Prostate gland (tissue), 2 donors: ENCODE measurements at regions not wholly inside any gene's neighbourhood (a gene's known extent, or its start where the extent isn't known, plus 50 kb on each side); places are given as distances from the start of the nearest gene placed in this dataset.

Experiments
- DNase-seq: peaks from one replicate; pipeline ENCODE4 v3.0.0-alpha.2; 2019; ENCODE audit warnings: low spot score
- H3K27ac ChIP-seq, 2 donors: fragments of 200-600 bp; sonication (generic); 2 replicates each; pipeline ENCODE4 v1.5.1; 2017 to 2019
- H3K27me3 ChIP-seq: fragments of 200-600 bp; sonication (generic); replicated peaks from 2 replicates; pipeline ENCODE4 v1.5.1; 2019; ENCODE audit not compliant: insufficient read depth
- H3K36me3 ChIP-seq, 2 donors: fragments of 200-600 bp; sonication (generic); 1 replicate in 1 of 2; 2 replicates in 1 of 2; pipeline versions ENCODE4 v1.5.1 to v1.8.1; 2017 to 2019
- H3K4me1 ChIP-seq: fragments of 200-600 bp; sonication (generic); replicated peaks from 2 replicates; pipeline ENCODE4 v1.5.1; 2019
- H3K4me3 ChIP-seq, 2 donors: fragments of 200-600 bp; sonication (generic); 2 replicates each; pipeline ENCODE4 v1.5.1; 2017 to 2019
- H3K9me3 ChIP-seq: fragments of 200-600 bp; sonication (generic); 2 replicates; pipeline ENCODE4 v1.5.1; 2017
- POLR2A ChIP-seq: fragments of 450-650 bp; IDR thresholded peaks from one replicate; pipeline ENCODE4 v1.6.1; 2016; ENCODE audit warnings: antibody characterized with exemption, mild to moderate bottlenecking
- POLR2AphosphoS5 ChIP-seq: sonication (generic); formaldehyde crosslinking; IDR thresholded peaks from one replicate; pipeline ENCODE4 v1.6.1; 2017; ENCODE audit warnings: antibody characterized with exemption
- WGBS: methylation state at CpG from one replicate; pipeline ENCODE4 v1.1.5; 2018; 5-methylcytosine and 5-hydroxymethylcytosine counted together
- intact Hi-C: fragments of 100-400 bp; cut with DNase I; formaldehyde crosslinking; loops from one replicate; pipeline ENCODE4 v1.14.2; 2022
- TF ChIP-seq, protein P1 (sequence below), 4 experiments: fragments of 200-600 bp in 2 of 4; fragments of 450-650 bp in 2 of 4; sonication (generic) in 2 of 4; IDR thresholded peaks; 1 replicate in 3 of 4; 2 replicates in 1 of 4; pipeline ENCODE4 v1.5.1; 2016 to 2019; ENCODE audit warnings: antibody characterized with exemption in 4 of 4, mild to moderate bottlenecking in 2 of 4, moderate library complexity in 2 of 4

DNA sequence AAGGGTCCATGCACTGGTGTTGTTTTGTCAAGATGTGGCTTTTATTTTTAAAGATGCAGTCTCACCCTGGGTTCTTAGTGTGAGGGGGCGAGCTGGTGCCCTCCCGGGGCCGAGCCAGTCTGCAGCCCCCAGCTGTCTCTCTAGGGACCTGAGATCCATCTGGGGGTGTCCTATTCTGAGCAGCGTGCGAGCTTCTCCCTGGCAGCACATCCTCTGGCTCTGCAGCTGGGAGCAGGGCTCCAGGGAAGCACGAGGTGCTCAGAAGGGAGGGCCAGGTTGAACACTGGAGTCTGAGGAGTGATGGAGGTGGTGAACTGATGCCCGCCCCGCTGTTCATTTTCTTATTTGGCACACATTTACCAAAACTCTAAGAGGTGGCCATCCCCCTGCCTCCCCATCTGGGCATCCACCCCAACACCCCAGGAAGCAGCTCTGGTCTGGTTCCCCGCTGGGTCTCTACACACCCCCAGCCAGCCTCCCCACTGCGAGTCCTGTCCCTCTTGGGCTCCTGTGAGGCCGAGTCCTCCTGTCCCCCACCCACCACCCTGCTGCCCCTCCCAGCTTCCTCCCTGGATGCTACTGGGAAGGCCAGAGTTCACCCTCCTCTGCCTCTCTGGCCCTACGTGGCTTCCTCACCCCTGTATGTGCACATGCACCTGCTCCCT is 956.4 kb downstream of the BRD1 start:
- Histone ChIP-seq H3K27ac (no peak overlapping the region), H3K27me3 (no peaks in the 10 kb centered on the region), H3K36me3 (no peaks in the 10 kb centered on the region), H3K9me3 (no peaks in the 10 kb centered on the region), H3K4me3 (no peak overlapping the region), H3K4me1 (no peaks in the 10 kb centered on the region)
- WGBS = 78% methylated on average over 12 of the region's 12 CpGs
- intact Hi-C loops = no loop called here
- DNase-seq = no peak
- TF ChIP-seq, protein P1, sequence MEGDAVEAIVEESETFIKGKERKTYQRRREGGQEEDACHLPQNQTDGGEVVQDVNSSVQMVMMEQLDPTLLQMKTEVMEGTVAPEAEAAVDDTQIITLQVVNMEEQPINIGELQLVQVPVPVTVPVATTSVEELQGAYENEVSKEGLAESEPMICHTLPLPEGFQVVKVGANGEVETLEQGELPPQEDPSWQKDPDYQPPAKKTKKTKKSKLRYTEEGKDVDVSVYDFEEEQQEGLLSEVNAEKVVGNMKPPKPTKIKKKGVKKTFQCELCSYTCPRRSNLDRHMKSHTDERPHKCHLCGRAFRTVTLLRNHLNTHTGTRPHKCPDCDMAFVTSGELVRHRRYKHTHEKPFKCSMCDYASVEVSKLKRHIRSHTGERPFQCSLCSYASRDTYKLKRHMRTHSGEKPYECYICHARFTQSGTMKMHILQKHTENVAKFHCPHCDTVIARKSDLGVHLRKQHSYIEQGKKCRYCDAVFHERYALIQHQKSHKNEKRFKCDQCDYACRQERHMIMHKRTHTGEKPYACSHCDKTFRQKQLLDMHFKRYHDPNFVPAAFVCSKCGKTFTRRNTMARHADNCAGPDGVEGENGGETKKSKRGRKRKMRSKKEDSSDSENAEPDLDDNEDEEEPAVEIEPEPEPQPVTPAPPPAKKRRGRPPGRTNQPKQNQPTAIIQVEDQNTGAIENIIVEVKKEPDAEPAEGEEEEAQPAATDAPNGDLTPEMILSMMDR (IDR thresholded peaks at IDR 0.05) = no peak
- TF ChIP-seq POLR2A (no peak), POLR2AphosphoS5 (no peak)

DNA sequence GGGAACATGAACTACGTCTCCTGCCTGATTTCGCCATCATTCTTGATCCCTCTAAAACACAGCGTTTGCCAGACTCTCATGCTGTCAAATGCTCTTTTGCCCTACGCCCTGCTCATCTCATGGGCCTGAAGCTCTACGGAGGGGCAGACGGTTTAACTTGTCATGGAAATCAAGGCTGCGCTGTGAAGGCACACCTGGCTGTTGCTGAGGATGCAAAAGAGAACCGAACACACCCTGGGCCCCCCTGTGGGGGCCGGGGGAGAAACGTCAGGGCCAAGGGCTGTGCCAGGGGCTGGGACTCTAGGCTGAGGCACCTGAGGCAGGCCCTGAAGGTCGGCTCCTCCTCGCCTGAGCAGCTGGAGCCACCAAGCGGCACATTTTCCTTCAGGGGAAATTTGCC is 957.2 kb downstream of the BRD1 start:
- WGBS = 73% methylated on average over 13 of the region's 13 CpGs
- no peaks in the 10 kb centered on the region for H3K27me3 ChIP-seq
- intact Hi-C loops = no loop called here

DNA sequence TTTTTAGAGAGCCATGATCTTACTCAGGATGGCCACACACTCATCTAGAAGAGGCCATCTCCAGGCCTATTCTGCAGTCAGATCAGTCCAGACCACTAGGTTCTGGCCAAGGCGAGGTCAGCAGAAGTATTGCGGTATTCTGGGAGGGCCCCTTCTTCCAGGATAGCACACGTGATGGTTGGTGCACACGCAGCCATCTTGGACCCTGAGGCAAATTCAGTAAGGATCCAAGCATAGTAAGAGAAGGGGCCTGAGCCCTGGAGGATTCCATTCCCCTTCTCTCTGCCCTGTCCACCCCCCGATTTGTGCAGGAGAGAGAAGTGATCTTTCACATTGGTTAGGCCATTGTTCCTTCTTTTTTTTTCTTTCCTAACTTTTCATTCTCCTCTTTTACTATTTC is 957.9 kb downstream of the BRD1 start:
- H3K9me3 ChIP-seq = no peaks in the 10 kb centered on the region
- H3K27ac ChIP-seq = no peak overlapping the region
- TF ChIP-seq POLR2A (no peak), POLR2AphosphoS5 (no peak)
- TF ChIP-seq, protein P1 (IDR thresholded peaks at IDR 0.05) = no peak
- H3K27me3 ChIP-seq = no peaks in the 10 kb centered on the region
- no peaks in the 10 kb centered on the region for H3K36me3 ChIP-seq
- WGBS = 92% methylated on average over 5 of the region's 5 CpGs
- H3K4me1 ChIP-seq = no peaks in the 10 kb centered on the region
- DNase-seq = no peak
- no peak overlapping the region for H3K4me3 ChIP-seq
- intact Hi-C loops = no loop called here

More for the DNA sequence above, 957.2 kb downstream of the BRD1 start:
- TF ChIP-seq POLR2A = no peak
- no peak for TF ChIP-seq POLR2AphosphoS5
- TF ChIP-seq, protein P1 (IDR thresholded peaks at IDR 0.05) = no peak
- Histone ChIP-seq H3K4me1 (no peaks in the 10 kb centered on the region), H3K9me3 (no peaks in the 10 kb centered on the region), H3K27ac (no peak overlapping the region), H3K4me3 (no peak overlapping the region), H3K36me3 (no peaks in the 10 kb centered on the region)
- no peak for DNase-seq

DNA sequence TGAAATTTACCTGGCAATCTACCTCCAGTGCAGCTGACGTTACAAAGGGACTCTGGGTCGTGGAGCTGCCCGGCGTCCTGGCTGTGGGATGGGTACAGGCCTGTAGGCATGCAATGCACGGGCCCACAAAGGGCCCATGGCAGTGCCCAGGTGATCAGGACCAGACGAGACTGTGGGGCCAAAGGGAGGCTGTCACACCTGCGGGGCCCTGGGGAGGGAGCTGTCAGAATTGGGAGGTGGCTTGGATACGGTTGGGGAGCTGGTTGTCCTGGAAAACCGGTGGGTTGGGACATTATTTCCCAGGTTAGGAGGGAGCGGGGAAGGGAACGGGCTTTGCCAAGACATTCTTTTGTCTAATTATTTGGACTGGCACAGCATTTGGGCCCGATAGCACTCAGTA is 958.5 kb downstream of the BRD1 start:
- Histone ChIP-seq H3K27me3 (no peaks in the 10 kb centered on the region), H3K36me3 (no peaks in the 10 kb centered on the region), H3K4me3 (no peak overlapping the region), H3K9me3 (no peaks in the 10 kb centered on the region), H3K27ac (no peak overlapping the region), H3K4me1 (no peaks in the 10 kb centered on the region)
- 58% methylated on average over 12 of the region's 12 CpGs for WGBS
- intact Hi-C loops = no loop called here
- TF ChIP-seq POLR2AphosphoS5 = no peak
- no peak for TF ChIP-seq POLR2A
- TF ChIP-seq, protein P1 (IDR thresholded peaks at IDR 0.05) = no peak
- no peak for DNase-seq

DNA sequence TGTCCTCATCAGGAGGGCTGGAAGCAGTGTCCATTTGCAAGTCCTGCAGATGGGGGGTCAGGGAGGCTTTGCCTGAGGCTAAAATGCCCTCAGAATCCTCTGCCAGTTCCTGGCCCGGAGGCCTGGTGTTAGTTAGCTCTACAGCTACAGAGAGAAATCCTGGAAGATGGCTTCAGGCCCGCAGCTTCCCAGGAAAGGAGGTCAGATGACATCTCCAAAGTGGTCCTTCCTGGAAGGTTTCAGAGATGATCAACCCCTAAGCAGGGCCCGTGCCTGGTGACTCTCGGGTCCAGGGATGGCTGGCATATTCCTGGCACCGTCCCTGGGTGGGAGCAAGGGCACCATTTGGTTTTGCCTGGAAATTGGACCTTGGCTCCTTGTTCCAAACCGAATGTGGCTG is 959.1 kb downstream of the BRD1 start:
- WGBS = 64% methylated on average over 6 of the region's 6 CpGs
- Histone ChIP-seq H3K9me3 (no peaks in the 10 kb centered on the region), H3K4me1 (no peaks in the 10 kb centered on the region), H3K27ac (no peak overlapping the region), H3K4me3 (no peak overlapping the region), H3K36me3 (no peaks in the 10 kb centered on the region), H3K27me3 (no peaks in the 10 kb centered on the region)
- no peak for TF ChIP-seq POLR2A
- TF ChIP-seq, protein P1 (IDR thresholded peaks at IDR 0.05) = no peak
- no peak for TF ChIP-seq POLR2AphosphoS5
- no peak for DNase-seq
- intact Hi-C loops = no loop called here
